ENCODE measurements at regions not wholly inside any gene's neighbourhood (a gene's known extent, or its start where the extent isn't known, plus 50 kb on each side); places are given as distances from the start of the nearest gene placed in this dataset.
"Not testable (repeated sequence)": the region's sequence is repeated elsewhere in the genome, so short reads cannot be mapped to it uniquely, and the experiment has no call there.

GRCh38 chr12:90497923-90498545, 456.9 kb downstream of the CCER1 start:
- no peak for DNase-seq

- no peak for DNase-seq
Measured at GRCh38 chr12:90490355-90490754, 464.6 kb downstream of the CCER1 start.

- DNase-seq, result no peak
Measured at GRCh38 chr12:90489141-90489540, 465.8 kb downstream of the CCER1 start.

DNA sequence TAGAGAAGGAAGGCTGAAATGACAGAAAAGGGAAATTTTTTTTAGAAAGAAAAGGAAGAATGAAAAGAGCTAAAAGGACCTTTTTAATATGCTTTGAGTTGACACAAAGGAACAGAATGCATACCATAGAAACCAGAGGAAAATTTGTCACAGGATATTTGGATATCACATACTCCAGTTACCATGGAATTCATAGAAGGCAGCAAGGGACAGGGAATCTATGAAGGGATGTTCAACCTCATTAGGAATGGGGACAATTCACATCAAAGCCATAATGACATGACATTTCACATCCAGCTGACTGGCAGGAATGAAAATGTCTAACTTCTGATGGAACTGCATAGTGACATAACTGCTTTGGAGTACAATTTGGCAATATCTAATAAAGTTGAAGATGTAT, 469.4 kb downstream of the CCER1 start:
- DNase-seq, result no peak

- no peak for DNase-seq
Measured at GRCh38 chr12:90484094-90484493, 470.9 kb downstream of the CCER1 start.

GRCh38 chr12:90481748-90482147, 473.2 kb downstream of the CCER1 start:
- DNase-seq, result no peak

- no peak for DNase-seq
Measured at GRCh38 chr12:90479237-90479636, 475.7 kb downstream of the CCER1 start.

GRCh38 chr12:90473831-90474230, 481.1 kb downstream of the CCER1 start:
- DNase-seq, result no peak

GRCh38 chr12:90460681-90461080, 494.3 kb downstream of the CCER1 start:
- no peak for DNase-seq

DNA sequence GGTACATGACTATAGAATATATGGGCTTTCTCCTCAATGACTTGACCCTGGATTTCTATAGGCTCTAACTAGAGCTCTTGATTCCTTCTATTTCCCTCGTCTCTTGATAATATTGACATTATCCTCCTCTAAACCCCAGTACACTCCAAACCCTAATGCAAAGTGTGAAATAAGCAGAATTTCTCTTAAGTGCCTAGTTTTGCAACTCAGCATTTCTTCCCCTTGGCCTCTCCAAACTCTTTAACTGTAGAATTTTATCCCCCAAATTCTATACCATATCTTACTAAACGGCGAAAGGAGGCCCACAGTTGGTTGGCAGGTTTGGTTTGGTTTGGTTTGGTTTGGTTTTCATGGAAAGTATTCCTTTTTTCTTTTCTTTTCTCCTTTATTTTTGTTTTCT, 498.7 kb downstream of the CCER1 start:
- DNase-seq, result no peak

DNA sequence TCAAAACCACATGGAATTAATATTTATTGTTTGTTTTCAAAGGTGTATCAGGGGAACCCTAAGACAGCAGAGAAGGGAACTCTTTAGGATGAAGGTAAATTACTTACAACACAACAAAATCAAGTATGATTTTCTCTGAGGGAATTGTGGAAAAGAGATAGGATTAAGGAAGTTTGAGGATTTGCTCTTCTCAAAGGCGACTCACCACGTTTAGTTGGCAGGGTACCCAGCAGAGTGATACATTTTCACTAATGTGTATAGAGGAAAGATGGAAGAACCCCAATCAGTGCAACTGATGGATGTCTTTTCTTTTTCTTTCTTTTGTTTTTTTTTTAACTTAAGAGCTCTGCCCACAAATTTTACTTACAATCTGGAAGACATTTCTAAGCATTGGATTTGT, 499.2 kb downstream of the CCER1 start:
- no peak for DNase-seq

DNA sequence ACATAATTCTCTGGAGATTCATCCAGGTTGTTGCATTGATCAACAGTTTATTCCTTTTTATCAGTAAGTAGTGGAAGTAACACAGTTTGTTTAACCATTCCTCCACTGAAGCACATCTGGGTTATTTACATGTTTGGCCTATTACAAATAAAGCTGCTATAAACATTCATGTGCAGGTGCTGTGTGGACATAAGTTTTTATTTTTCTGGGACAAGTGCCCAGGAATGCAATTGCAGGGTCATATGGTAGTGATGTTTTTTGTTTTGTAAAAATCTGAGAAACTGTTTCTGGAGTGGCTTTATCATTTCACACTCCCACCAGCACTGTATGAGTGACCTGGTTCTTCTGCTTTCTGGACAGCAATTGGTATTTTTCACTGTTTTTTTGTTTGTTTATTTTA, 505.4 kb downstream of the CCER1 start:
- DNase-seq, result no peak

DNA sequence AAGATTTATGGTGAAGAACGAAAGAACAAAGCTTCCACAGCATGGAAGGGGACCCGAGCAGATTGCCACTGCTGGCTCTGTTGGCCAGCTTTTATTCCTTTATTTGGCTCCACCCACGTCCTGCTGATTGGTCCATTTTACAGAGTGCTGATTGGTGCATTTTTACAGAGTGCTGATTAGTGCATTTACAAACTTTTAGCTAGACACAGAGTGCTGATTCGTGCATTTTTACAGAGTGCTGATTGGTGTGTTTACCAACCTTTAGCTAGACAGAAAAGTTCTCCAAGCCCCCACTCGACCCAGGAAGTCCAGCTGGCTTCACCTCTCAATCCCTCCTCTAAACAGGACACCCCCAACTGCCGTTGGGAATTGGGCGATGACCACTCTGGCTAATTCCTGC, 511.5 kb downstream of the CCER1 start:
- DNase-seq, result not testable (repeated sequence)

- DNase-seq, result no peak
Measured at GRCh38 chr12:90441431-90441830, 513.5 kb downstream of the CCER1 start.

DNA sequence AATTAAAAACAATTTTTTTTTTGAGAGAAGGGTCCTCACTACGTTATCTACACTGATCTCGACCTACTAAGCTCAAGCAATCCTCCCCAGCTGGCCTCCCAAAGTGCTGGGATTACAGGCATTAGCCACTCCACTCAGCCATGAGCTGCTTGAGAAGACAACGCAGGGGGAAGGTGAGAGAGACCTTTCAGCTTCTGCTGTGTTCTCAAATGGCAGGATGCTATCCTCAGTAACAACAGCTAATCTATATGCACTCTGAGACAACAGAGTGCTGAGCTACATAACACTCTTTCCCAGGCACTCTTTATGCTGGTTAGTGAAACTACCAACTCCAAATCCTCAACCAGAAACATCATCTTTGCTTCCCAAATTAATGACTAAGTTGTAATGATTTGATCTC, 526.1 kb downstream of the CCER1 start:
- DNase-seq, result no peak

DNA sequence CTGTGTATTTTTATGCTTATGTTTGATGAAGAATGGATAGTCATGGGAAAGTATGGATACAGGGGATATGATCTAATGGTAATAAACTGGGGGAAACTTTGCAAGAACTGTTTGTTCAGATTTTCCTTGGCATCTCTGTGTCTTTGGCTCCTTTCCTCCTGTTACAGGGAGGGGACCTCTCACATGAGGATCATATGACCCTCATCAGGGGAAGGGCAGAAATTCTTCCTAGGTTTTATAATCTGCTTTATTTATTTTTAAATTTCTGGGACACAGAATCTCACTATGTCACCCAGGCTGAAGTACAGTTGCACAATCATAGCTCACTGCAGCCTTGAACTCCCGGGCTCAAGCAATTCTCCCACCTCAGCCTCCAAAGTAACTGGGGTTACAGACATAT, 526.5 kb downstream of the CCER1 start:
- no peak for DNase-seq

- DNase-seq, result no peak
Measured at GRCh38 chr12:90423965-90424364, 531.0 kb downstream of the CCER1 start.

DNA sequence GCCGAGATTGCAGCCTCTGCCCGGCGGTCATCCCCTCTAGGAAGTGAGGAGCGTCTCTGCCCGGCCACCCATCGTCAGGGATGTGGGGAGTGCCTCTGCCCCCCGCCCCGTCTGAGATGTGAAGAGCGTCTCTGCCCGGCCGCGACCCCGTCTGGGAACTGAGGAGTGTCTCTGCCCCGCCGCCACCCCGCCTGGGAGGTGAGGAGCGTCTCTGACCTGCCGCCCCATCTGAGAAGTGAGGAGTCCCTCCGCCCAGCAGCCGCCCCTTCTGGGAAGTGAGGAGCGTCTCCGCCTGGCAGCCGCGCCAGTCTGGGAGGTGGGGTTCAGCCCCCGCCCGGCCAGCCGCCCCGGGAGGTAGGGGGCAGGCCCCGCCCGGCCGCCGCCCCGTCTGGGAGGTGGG, 544.0 kb downstream of the CCER1 start:
- no peak for DNase-seq

DNA sequence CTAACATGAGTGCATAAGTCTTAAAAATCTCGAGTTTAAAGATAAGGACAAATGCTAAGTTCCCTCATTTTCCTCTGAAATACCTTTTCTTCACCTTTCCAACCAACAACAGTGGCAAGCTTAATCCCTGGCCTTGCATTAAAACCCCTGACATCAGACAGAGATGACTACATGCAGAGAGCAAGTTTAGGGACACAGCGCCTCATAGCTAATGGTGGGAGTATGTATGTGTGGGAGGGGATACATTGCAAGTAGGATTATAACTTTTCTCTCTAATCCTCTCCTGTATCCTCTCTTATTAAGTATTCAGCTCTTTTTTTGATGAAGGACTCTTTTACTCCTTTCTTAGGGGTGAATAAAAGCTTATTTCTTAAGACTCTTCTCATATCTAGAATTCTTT, 547.1 kb downstream of the CCER1 start:
- no peak for DNase-seq

GRCh38 chr12:90404071-90404470, 550.9 kb downstream of the CCER1 start:
- no peak for DNase-seq

GRCh38 chr12:90401185-90401584, 553.8 kb downstream of the CCER1 start:
- no peak for DNase-seq

GRCh38 chr12:90399357-90399756, 555.6 kb downstream of the CCER1 start:
- DNase-seq, result no peak

DNA sequence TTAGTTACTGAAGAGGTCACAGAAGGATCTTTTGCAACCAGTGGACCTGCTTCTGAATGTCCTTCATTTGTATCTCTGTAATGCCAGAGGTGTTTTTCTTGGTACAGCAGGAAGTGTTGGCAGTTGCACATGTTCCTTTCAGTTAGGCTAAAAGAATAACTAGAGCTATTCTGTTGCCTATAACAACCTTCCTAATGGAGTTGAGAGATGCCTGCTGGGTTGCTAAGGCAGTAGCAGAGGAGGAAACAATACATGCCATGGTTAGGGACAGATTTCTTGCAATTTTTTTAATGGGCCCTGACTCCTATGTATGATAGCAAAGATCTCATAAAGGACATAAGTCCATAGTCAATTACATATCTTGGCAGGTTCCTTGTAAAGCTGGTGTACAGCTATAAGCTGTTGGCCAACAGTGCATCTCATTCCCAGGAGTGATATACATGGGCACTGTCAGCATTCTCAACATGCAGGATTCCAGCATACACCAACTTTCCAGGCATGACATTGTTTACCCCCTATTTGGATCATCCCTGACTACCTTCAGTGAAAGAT, 556.6 kb downstream of the CCER1 start:
- no peak for DNase-seq

DNA sequence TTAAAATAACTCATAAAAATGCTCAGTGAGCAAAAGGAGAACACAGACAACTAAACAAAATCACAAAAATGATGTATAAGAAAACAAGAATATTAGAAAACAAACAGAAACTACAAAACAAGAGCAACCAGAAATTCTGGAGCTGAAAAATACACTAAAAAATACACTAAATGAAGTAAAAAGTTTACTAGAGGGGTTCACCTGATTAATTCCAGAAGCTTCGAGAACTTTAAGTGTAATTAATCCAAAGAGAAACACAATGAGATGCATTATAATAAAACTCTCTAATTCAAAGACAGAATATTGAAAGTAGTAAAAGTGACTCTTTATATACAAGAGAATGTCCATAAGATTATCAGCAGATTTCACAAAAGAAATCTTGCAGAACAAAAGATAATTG, 558.4 kb downstream of the CCER1 start:
- no peak for DNase-seq

GRCh38 chr12:90393652-90394051, 561.3 kb downstream of the CCER1 start:
- no peak for DNase-seq

Data from GOT3 (cell line).